Fibroblast of the aortic adventitia (primary cell): ENCODE measurements at regions not wholly inside any gene's neighbourhood (a gene's known extent, or its start where the extent isn't known, plus 50 kb on each side); places are given as distances from the start of the nearest gene placed in this dataset.

Experiments used
- DNase-seq: peaks from one replicate; pipeline ENCODE4 v3.0.0-alpha.2; 2010; ENCODE audit warnings: low read depth
- H3K4me3 ChIP-seq: 2 replicates; pipeline ENCODE4 v1.5.1; 2011; ENCODE audit warnings: low read depth, mild to moderate bottlenecking, control low read depth, low read length, moderate library complexity
- TF ChIP-seq, protein P1 (sequence below): IDR thresholded peaks from 2 replicates; pipeline ENCODE4 v1.5.1; 2011; ENCODE audit warnings: mild to moderate bottlenecking, low read length, control low read depth, inconsistent platforms; ENCODE audit not compliant: insufficient read depth

DNA sequence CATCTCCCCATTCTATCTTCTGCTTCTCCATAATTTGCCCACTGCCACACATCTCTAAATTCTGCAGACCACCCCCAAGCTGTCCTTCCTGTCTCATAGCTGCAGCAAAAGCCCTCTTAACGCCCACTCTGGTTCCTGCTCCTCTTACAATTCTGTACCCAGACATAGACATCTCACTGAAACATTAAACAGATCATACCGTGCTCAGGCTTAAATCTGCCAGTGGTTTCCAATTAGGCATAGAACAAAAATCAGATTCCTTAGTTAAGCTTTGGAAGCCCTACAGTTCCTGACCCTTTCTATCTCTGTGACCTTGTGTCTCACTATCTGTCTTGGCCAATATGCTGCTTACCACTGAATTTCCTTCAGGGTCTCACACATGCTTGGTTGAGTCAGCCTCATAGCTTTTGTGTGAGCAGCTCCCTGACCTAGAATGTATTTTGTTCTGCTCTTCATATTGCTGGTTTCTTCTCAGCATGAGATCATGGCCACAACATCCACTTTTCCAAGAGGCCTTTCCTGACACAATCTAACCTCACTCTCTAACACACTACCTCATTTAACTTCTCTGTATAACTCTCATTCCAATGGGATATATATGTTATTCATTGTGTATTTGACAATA lies 749.7 kb downstream of the MAFB start:
- TF ChIP-seq, protein P1, sequence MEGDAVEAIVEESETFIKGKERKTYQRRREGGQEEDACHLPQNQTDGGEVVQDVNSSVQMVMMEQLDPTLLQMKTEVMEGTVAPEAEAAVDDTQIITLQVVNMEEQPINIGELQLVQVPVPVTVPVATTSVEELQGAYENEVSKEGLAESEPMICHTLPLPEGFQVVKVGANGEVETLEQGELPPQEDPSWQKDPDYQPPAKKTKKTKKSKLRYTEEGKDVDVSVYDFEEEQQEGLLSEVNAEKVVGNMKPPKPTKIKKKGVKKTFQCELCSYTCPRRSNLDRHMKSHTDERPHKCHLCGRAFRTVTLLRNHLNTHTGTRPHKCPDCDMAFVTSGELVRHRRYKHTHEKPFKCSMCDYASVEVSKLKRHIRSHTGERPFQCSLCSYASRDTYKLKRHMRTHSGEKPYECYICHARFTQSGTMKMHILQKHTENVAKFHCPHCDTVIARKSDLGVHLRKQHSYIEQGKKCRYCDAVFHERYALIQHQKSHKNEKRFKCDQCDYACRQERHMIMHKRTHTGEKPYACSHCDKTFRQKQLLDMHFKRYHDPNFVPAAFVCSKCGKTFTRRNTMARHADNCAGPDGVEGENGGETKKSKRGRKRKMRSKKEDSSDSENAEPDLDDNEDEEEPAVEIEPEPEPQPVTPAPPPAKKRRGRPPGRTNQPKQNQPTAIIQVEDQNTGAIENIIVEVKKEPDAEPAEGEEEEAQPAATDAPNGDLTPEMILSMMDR: no peak
- H3K4me3 ChIP-seq: no peak overlapping the region
- DNase-seq: no peak

GRCh38 chr20:39936401-39936800 lies 752.6 kb downstream of the MAFB start:
- TF ChIP-seq, protein P1: no peak
- H3K4me3 ChIP-seq: no peak overlapping the region
- DNase-seq: no peak

DNA sequence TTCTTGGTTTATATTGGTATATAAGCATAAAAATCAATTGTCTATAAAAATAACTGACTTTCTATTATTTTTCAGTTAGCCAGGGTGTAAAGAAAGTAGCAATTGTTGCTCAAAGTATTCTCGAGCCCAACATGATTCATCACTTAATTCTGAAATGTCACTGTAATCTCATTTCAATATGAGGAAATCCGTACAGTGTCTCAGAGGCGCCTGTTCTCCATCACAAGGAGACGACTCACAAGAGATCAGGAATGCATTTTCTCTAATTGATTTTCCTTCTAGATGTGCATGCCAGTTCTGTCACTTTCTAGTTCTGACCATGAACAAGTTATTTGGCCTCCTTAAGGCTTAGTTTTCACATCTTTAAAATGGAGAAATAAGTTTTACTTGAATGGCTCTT lies 753.1 kb downstream of the MAFB start:
- H3K4me3 ChIP-seq: no peak overlapping the region
- DNase-seq: no peak
- TF ChIP-seq, protein P1: no peak

DNA sequence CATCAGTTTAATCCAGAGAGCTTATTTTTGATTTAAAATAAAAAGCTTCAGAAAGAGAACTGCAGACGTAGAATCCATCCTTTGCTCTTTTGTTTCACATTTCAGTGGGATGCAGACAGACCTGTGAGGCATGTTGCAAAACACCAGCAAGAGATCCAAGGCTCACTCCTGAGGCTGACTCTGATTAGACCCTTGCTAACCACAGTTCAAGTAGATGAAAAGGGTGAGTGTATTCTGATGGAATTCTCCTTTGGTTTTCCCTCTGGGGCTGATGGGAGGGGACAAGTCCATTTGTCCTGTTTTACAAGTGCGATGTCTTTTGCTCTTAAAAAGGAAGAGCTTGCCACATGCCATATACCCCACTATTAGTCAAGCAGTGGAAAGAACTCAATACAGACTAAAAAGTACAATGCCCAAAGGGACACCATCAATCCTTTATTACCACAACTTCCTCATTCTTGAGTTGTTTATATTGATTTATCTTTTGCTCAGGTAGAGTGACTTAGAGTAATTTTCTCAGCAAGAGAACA lies 772.7 kb downstream of the MAFB start:
- H3K4me3 ChIP-seq: no peak overlapping the region
- TF ChIP-seq, protein P1: no peak
- DNase-seq: no peak

DNA sequence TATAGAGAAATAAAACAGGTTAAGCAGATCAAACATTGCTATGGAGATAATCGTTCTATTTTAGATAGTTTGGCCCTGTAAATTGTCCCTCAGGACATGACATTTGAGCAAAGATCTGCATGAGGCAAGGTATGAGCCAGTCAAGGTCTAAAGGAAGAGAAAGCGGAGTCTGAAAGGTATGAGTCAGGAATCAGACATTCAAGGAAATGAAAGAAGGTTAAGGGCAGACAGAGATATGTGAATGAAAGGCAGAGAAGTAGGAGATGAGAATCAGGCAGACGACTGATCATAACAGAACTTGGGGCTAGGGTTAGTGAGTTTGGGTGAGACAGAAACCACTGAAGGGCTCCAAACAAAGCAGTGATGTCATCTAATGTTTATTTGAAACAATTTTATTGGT lies 775.8 kb downstream of the MAFB start:
- DNase-seq: no peak
- TF ChIP-seq, protein P1: no peak
- no peak overlapping the region for H3K4me3 ChIP-seq

- no peak overlapping the region for H3K4me3 ChIP-seq
- no peak for DNase-seq
- TF ChIP-seq, protein P1: no peak
Measured at GRCh38 chr20:39911497-39911896, 777.5 kb downstream of the MAFB start.

GRCh38 chr20:39910536-39910935 lies 778.5 kb downstream of the MAFB start:
- TF ChIP-seq, protein P1: no peak
- H3K4me3 ChIP-seq: no peak overlapping the region
- no peak for DNase-seq
